Right atrium auricular region (tissue), 2 donors: ENCODE measurements at regions not wholly inside any gene's neighbourhood (a gene's known extent, or its start where the extent isn't known, plus 50 kb on each side); places are given as distances from the start of the nearest gene placed in this dataset.

ENCODE experiments used
- DNase-seq: peaks from one replicate; pipeline ENCODE4 v3.0.0-alpha.2; 2019; ENCODE audit warnings: low spot score
- H3K27ac ChIP-seq, 2 donors: fragments of 200-600 bp; sonication (generic); 1 replicate in 1 of 2; 2 replicates in 1 of 2; pipeline ENCODE4 v1.5.1; 2016 to 2019
- H3K27me3 ChIP-seq, 2 donors: fragments of 200-600 bp; sonication (generic); one replicate each; pipeline versions ENCODE4 v1.5.1 to v1.6.0; 2017 to 2019
- H3K36me3 ChIP-seq: fragments of 200-600 bp; sonication (generic); one replicate; pipeline ENCODE4 v1.5.1; 2016
- H3K4me1 ChIP-seq, 2 donors: fragments of 200-600 bp; sonication (generic); one replicate each; pipeline versions ENCODE4 v1.5.1 to v1.6.0; 2017 to 2019
- H3K4me3 ChIP-seq, 2 donors: fragments of 200-600 bp; sonication (generic); 1 replicate in 1 of 2; 2 replicates in 1 of 2; pipeline ENCODE4 v1.5.1; 2017 to 2019; ENCODE audit warnings: mild to moderate bottlenecking in 1 of 2, moderate library complexity in 1 of 2
- H3K9me3 ChIP-seq, 2 donors: fragments of 200-600 bp; sonication (generic); one replicate each; pipeline ENCODE4 v1.5.1; 2019
- CTCF ChIP-seq, 2 donors: fragments of 200-600 bp; sonication (generic); IDR thresholded peaks; one replicate each; pipeline ENCODE4 v1.5.1; 2019; ENCODE audit warnings: antibody characterized with exemption in 2 of 2

GRCh38 chr19:30144242-30144758 lies 202.3 kb downstream of the URI1 start:
- Histone ChIP-seq H3K27ac (no peak overlapping the region), H3K4me3 (no peak overlapping the region), H3K4me1 (no peaks in the 10 kb centered on the region), H3K36me3 (no peaks in the 10 kb centered on the region), H3K27me3 (no peaks in the 10 kb centered on the region), H3K9me3 (no peaks in the 10 kb centered on the region)
- DNase-seq, result no peak
- TF ChIP-seq CTCF (IDR thresholded peaks at IDR 0.05), result no peak

DNA sequence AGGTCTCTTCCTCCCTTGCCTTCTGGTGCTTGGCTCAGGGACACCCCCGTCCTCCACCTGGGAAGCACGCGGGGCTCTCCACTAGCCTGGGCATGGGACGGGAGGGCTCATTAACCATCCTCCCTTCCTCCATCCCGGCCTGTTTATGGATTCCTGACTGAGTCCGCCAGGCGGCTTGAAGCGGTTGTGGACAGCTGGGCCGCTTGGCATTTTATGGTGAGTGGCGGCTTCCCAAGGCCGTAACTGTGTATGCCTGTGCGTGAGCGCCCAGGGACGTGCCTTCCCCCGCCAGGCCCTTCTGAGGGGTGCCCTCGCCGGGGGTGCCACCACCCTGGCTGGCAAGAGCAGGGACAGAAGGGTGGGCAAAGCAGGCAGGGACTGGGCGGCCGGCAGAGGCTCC lies 202.8 kb downstream of the URI1 start:
- DNase-seq, result no peak
- Histone ChIP-seq H3K9me3 (no peaks in the 10 kb centered on the region), H3K4me3 (no peak overlapping the region), H3K27ac (no peak overlapping the region), H3K27me3 (no peaks in the 10 kb centered on the region), H3K36me3 (no peaks in the 10 kb centered on the region), H3K4me1 (no peaks in the 10 kb centered on the region)
- no peak for TF ChIP-seq CTCF (IDR thresholded peaks at IDR 0.05)

- no peak for TF ChIP-seq CTCF (IDR thresholded peaks at IDR 0.05)
- no peaks in the 10 kb centered on the region for H3K4me1 ChIP-seq
Measured at GRCh38 chr19:30145467-30145866, 203.4 kb downstream of the URI1 start.

GRCh38 chr19:30146346-30146745 lies 204.3 kb downstream of the URI1 start:
- Histone ChIP-seq H3K4me3 (no peak overlapping the region), H3K27me3 (no peaks in the 10 kb centered on the region), H3K9me3 (no peaks in the 10 kb centered on the region), H3K36me3 (no peaks in the 10 kb centered on the region), H3K4me1 (no peaks in the 10 kb centered on the region), H3K27ac (no peak overlapping the region)
- DNase-seq, result no peak
- TF ChIP-seq CTCF (IDR thresholded peaks at IDR 0.05), result no peak

More at GRCh38 chr19:30145467-30145866, 203.4 kb downstream of the URI1 start:
- Histone ChIP-seq H3K9me3 (no peaks in the 10 kb centered on the region), H3K36me3 (no peaks in the 10 kb centered on the region), H3K27ac (no peak overlapping the region), H3K27me3 (no peaks in the 10 kb centered on the region), H3K4me3 (no peak overlapping the region)
- DNase-seq, result no peak

GRCh38 chr19:30148039-30148790 lies 206.2 kb downstream of the URI1 start:
- H3K4me1 ChIP-seq, result no peaks in the 10 kb centered on the region
- no peak for TF ChIP-seq CTCF (IDR thresholded peaks at IDR 0.05)

GRCh38 chr19:30148803-30149202 lies 206.8 kb downstream of the URI1 start:
- Histone ChIP-seq H3K27ac (no peak overlapping the region), H3K4me3 (no peak overlapping the region), H3K4me1 (no peaks in the 10 kb centered on the region), H3K27me3 (no peaks in the 10 kb centered on the region), H3K9me3 (no peaks in the 10 kb centered on the region), H3K36me3 (no peaks in the 10 kb centered on the region)
- DNase-seq, result no peak
- TF ChIP-seq CTCF (IDR thresholded peaks at IDR 0.05), result no peak

More at GRCh38 chr19:30148039-30148790, 206.2 kb downstream of the URI1 start:
- DNase-seq, result no peak
- Histone ChIP-seq H3K27me3 (no peaks in the 10 kb centered on the region), H3K9me3 (no peaks in the 10 kb centered on the region), H3K36me3 (no peaks in the 10 kb centered on the region), H3K4me3 (no peak overlapping the region), H3K27ac (no peak overlapping the region)
